MM.1S (cell line): ENCODE measurements at regions not wholly inside any gene's neighbourhood (a gene's known extent, or its start where the extent isn't known, plus 50 kb on each side); places are given as distances from the start of the nearest gene placed in this dataset.

ENCODE experiments used
- DNase-seq: peaks from one replicate; pipeline ENCODE4 v3.0.0-alpha.2; 2015
- H2AFZ ChIP-seq: fragments of 300-600 bp; sonication (generic); 2 replicates; pipeline ENCODE4 v1.6.0; 2016; ENCODE audit warnings: antibody characterized with exemption, low read length
- H3F3A ChIP-seq: fragments of 300-600 bp; sonication (generic); 2 replicates; pipeline ENCODE4 v1.6.1; 2016; ENCODE audit warnings: mild to moderate bottlenecking, antibody characterized with exemption, low read length, moderate library complexity, mixed read lengths; ENCODE audit not compliant: insufficient read depth
- H3K27ac ChIP-seq: fragments of 300-600 bp; sonication (generic); 2 replicates; pipeline ENCODE4 v1.5.1; 2016; ENCODE audit warnings: mild to moderate bottlenecking, low read length
- H3K27me3 ChIP-seq: fragments of 300-600 bp; sonication (generic); replicated peaks from 2 replicates; pipeline ENCODE4 v1.6.0; 2016; ENCODE audit warnings: low read length; ENCODE audit not compliant: insufficient read depth
- H3K36me3 ChIP-seq: fragments of 300-600 bp; sonication (generic); replicated peaks from 2 replicates; pipeline ENCODE4 v1.6.1; 2016; ENCODE audit warnings: mild to moderate bottlenecking, low read length, mixed read lengths; ENCODE audit not compliant: insufficient read depth
- H3K4me1 ChIP-seq: fragments of 300-600 bp; sonication (generic); 2 replicates; pipeline ENCODE4 v1.6.1; 2016; ENCODE audit warnings: low read length, mixed read lengths
- H3K4me2 ChIP-seq: fragments of 300-600 bp; sonication (generic); 2 replicates; pipeline ENCODE4 v1.6.0; 2016; ENCODE audit warnings: low read depth, low read length
- H3K4me3 ChIP-seq: fragments of 300-600 bp; sonication (generic); 2 replicates; pipeline ENCODE4 v1.5.1; 2016; ENCODE audit warnings: low read length, mixed read lengths
- H3K79me2 ChIP-seq: fragments of 300-600 bp; sonication (generic); 2 replicates; pipeline ENCODE4 v1.6.1; 2016; ENCODE audit warnings: mixed run types, low read length, mixed read lengths
- H3K9ac ChIP-seq: fragments of 300-600 bp; sonication (generic); 2 replicates; pipeline ENCODE4 v1.6.1; 2016; ENCODE audit warnings: low read length, mixed read lengths
- H3K9me2 ChIP-seq: fragments of 300-600 bp; sonication (generic); replicated peaks from 2 replicates; pipeline ENCODE4 v1.6.1; 2016; ENCODE audit warnings: mild to moderate bottlenecking, low read length, mixed read lengths; ENCODE audit not compliant: insufficient read depth
- H3K9me3 ChIP-seq: fragments of 300-600 bp; sonication (generic); replicated peaks from 2 replicates; pipeline ENCODE4 v1.6.1; 2016; ENCODE audit warnings: mild to moderate bottlenecking, low read length, mixed read lengths; ENCODE audit not compliant: insufficient read depth
- H4K20me1 ChIP-seq: fragments of 300-600 bp; sonication (generic); 2 replicates; pipeline ENCODE4 v1.6.1; 2016; ENCODE audit warnings: mild to moderate bottlenecking, low read length, moderate library complexity, mixed read lengths; ENCODE audit not compliant: insufficient read depth
- CTCF ChIP-seq: fragments of 300-600 bp; sonication (generic); IDR thresholded peaks from 2 replicates; pipeline ENCODE4 v1.5.1; 2016; ENCODE audit warnings: antibody characterized with exemption, low read length, mixed read lengths
- EZH2 ChIP-seq: fragments of 300-600 bp; sonication (generic); optimal IDR thresholded peaks from 2 replicates; pipeline ENCODE3; 2017; ENCODE audit warnings: low read depth, mild to moderate bottlenecking, antibody characterized with exemption, low read length, mixed read lengths
- EZH2phosphoT487 ChIP-seq: fragments of 300-600 bp; sonication (generic); IDR thresholded peaks from 2 replicates; pipeline ENCODE4 v1.6.1; 2018; ENCODE audit warnings: antibody characterized with exemption, low read length

GRCh38 chr10:33883881-33884280 is 549.4 kb upstream of the NRP1 start:
- no peaks in the 10 kb centered on the region for H3F3A ChIP-seq
- no peaks in the 10 kb centered on the region for H3K9me3 ChIP-seq
- H3K27ac ChIP-seq = no peak overlapping the region
- H3K9me2 ChIP-seq = no peaks in the 10 kb centered on the region
- H3K27me3 ChIP-seq = no peaks in the 10 kb centered on the region
- no peaks in the 10 kb centered on the region for H3K36me3 ChIP-seq
- H3K79me2 ChIP-seq = no peaks in the 10 kb centered on the region
- H2AFZ ChIP-seq = no peak overlapping the region
- no peak for DNase-seq
- no peak overlapping the region for H3K4me2 ChIP-seq
- H3K9ac ChIP-seq = no peak overlapping the region
- H3K4me1 ChIP-seq = no peaks in the 10 kb centered on the region
- no peaks in the 10 kb centered on the region for H4K20me1 ChIP-seq
- no peak overlapping the region for H3K4me3 ChIP-seq
- TF ChIP-seq CTCF (no peak), EZH2 (no peak), EZH2phosphoT487 (no peak)

- DNase-seq = no peak
- Histone ChIP-seq H3F3A (no peaks in the 10 kb centered on the region), H3K79me2 (no peaks in the 10 kb centered on the region), H3K36me3 (no peaks in the 10 kb centered on the region), H4K20me1 (no peaks in the 10 kb centered on the region), H2AFZ (no peak overlapping the region), H3K27me3 (no peaks in the 10 kb centered on the region), H3K4me2 (no peak overlapping the region), H3K4me1 (no peaks in the 10 kb centered on the region), H3K27ac (no peak overlapping the region), H3K9ac (no peak overlapping the region), H3K9me3 (no peaks in the 10 kb centered on the region), H3K4me3 (no peak overlapping the region), H3K9me2 (no peaks in the 10 kb centered on the region)
- no peak for TF ChIP-seq EZH2phosphoT487
- TF ChIP-seq CTCF = no peak
- TF ChIP-seq EZH2 = no peak
Observed at GRCh38 chr10:33882996-33883395, 548.5 kb upstream of the NRP1 start.

- Histone ChIP-seq H3K36me3 (no peaks in the 10 kb centered on the region), H4K20me1 (no peaks in the 10 kb centered on the region), H3K4me1 (no peaks in the 10 kb centered on the region), H3K9me2 (no peaks in the 10 kb centered on the region), H3F3A (no peaks in the 10 kb centered on the region), H3K27ac (no peak overlapping the region), H3K9ac (no peak overlapping the region), H3K4me2 (no peak overlapping the region), H3K4me3 (no peak overlapping the region), H3K9me3 (no peaks in the 10 kb centered on the region), H2AFZ (no peak overlapping the region), H3K27me3 (no peaks in the 10 kb centered on the region), H3K79me2 (no peaks in the 10 kb centered on the region)
- no peak for DNase-seq
- TF ChIP-seq EZH2 (no peak), CTCF (no peak), EZH2phosphoT487 (no peak)
Observed at GRCh38 chr10:33880291-33880690, 545.8 kb upstream of the NRP1 start.
